ENCODE measurements at regions not wholly inside any gene's neighbourhood (a gene's known extent, or its start where the extent isn't known, plus 50 kb on each side); places are given as distances from the start of the nearest gene placed in this dataset.

- no peak for TF ChIP-seq REST (IDR thresholded peaks at IDR 0.05)
Observed at GRCh38 chr6:93550551-93551276, 131.4 kb upstream of the EPHA7 start (continued).

- Histone ChIP-seq H3K36me3 (ENCODE audit: control insufficient read depth in 4 of 4, insufficient read depth in 3 of 4, low read depth in 1 of 4, low read length in 3 of 4) (no peaks in the 10 kb centered on the region), H3K27me3 (ENCODE audit: control insufficient read depth in 4 of 4, insufficient read depth in 4 of 4, low read length in 3 of 4) (no peaks in the 10 kb centered on the region), H3K4me1 (ENCODE audit: control insufficient read depth in 4 of 4, insufficient read depth in 4 of 4, low read length in 3 of 4) (no peaks in the 10 kb centered on the region), H3K9ac (ENCODE audit: low read depth in 1 of 2, low read length in 2 of 2) (no peak overlapping the region), H3K27ac (ENCODE audit: low read depth in 1 of 2, low read length in 2 of 2) (no peak overlapping the region), H3K9me3 (ENCODE audit: control insufficient read depth in 4 of 4, low read length in 3 of 4) (no peaks in the 10 kb centered on the region), H3K4me3 (ENCODE audit: low read depth in 1 of 3, low read length in 3 of 3) (no peak overlapping the region)
- no peak for DNase-seq (ENCODE audit: low spot score)
- WGBS, result 64% methylated on average over 2 of the region's 2 CpGs
- no peak for TF ChIP-seq ATF3 (IDR thresholded peaks at IDR 0.05)
- TF ChIP-seq NR2F2 (IDR thresholded peaks at IDR 0.05), result no peak
- TF ChIP-seq RXRA (IDR thresholded peaks at IDR 0.05), result no peak
Observed at GRCh38 chr6:93549868-93550267, 130.5 kb upstream of the EPHA7 start.

GRCh38 chr6:93524671-93525451 lies 105.5 kb upstream of the EPHA7 start:
- WGBS, result 70% methylated on average over 6 of the region's 6 CpGs
- no peaks in the 10 kb centered on the region for H3K36me3 ChIP-seq (ENCODE audit: control insufficient read depth in 4 of 4, insufficient read depth in 3 of 4, low read depth in 1 of 4, low read length in 3 of 4)
- no peaks in the 10 kb centered on the region for H3K4me1 ChIP-seq (ENCODE audit: control insufficient read depth in 4 of 4, insufficient read depth in 4 of 4, low read length in 3 of 4)
- H3K9ac ChIP-seq (ENCODE audit: low read depth in 1 of 2, low read length in 2 of 2), result no peak overlapping the region
- H3K9me3 ChIP-seq (ENCODE audit: control insufficient read depth in 4 of 4, low read length in 3 of 4), result no peaks in the 10 kb centered on the region
- no peak overlapping the region for H3K27ac ChIP-seq (ENCODE audit: low read depth in 1 of 2, low read length in 2 of 2)
- no peak for TF ChIP-seq YY1 (IDR thresholded peaks at IDR 0.05)
- no peak for TF ChIP-seq REST (IDR thresholded peaks at IDR 0.05)
- TF ChIP-seq ATF3 (IDR thresholded peaks at IDR 0.05), result no peak
- TF ChIP-seq HNF4A (conservative IDR thresholded peaks at IDR 0.05), result no peak
- no peak for TF ChIP-seq FOXA1 (IDR thresholded peaks at IDR 0.05)
- no peak for TF ChIP-seq HNF4G (IDR thresholded peaks at IDR 0.05)
- TF ChIP-seq ZBTB33 (IDR thresholded peaks at IDR 0.05), result no peak
- TF ChIP-seq GABPA (IDR thresholded peaks at IDR 0.05 in 1 of 2, conservative IDR thresholded peaks at IDR 0.05 in 1 of 2), result no peak
- no peak for TF ChIP-seq SP1 (IDR thresholded peaks at IDR 0.05)
- TF ChIP-seq RXRA (IDR thresholded peaks at IDR 0.05), result no peak
- no peak for TF ChIP-seq MAX (IDR thresholded peaks at IDR 0.05)
- TF ChIP-seq RAD21 (IDR thresholded peaks at IDR 0.05), result no peak
- no peak for TF ChIP-seq FOXA2 (IDR thresholded peaks at IDR 0.05)
- no peak for TF ChIP-seq CTCF (IDR thresholded peaks at IDR 0.05; ENCODE audit: low read depth, low read length, missing input control)
- no peak for TF ChIP-seq TAF1 (conservative IDR thresholded peaks at IDR 0.05)
- TF ChIP-seq JUND (IDR thresholded peaks at IDR 0.05), result no peak
- no peak for TF ChIP-seq NR2F2 (IDR thresholded peaks at IDR 0.05)
- DNase-seq (ENCODE audit: low spot score), result no peak
- H3K4me3 ChIP-seq (ENCODE audit: low read depth in 1 of 3, low read length in 3 of 3), result no peak overlapping the region
- no peaks in the 10 kb centered on the region for H3K27me3 ChIP-seq (ENCODE audit: control insufficient read depth in 4 of 4, insufficient read depth in 4 of 4, low read length in 3 of 4)
